Right cardiac atrium (tissue), 5 donors: ENCODE measurements at regions not wholly inside any gene's neighbourhood (a gene's known extent, or its start where the extent isn't known, plus 50 kb on each side); places are given as distances from the start of the nearest gene placed in this dataset.

Experiments used
- ATAC-seq, 2 donors: fragments of 200-7000 bp; cut with Tn5 transposase; one replicate each; pipeline versions ENCODE4 v1.8.0 to v1.9.1; 2020; ENCODE audit warnings: moderate library complexity in 2 of 2, mild to moderate bottlenecking in 1 of 2
- DNase-seq, 3 donors: peaks; one replicate each; pipeline ENCODE4 v3.0.0-alpha.2; 2020
- H3K27ac ChIP-seq: one replicate; pipeline ENCODE4 v1.5.1; 2013; ENCODE audit warnings: mild to moderate bottlenecking, low read length, control low read depth, moderate library complexity
- H3K27me3 ChIP-seq: one replicate; pipeline ENCODE4 v1.6.1; 2013; ENCODE audit not compliant: control insufficient read depth, insufficient read depth
- H3K4me1 ChIP-seq: one replicate; pipeline ENCODE4 v1.6.1; 2013; ENCODE audit warnings: low read length; ENCODE audit not compliant: control insufficient read depth, insufficient read depth
- H3K4me3 ChIP-seq: one replicate; pipeline ENCODE4 v1.5.1; 2013; ENCODE audit warnings: low read length, control low read depth
- H3K9me3 ChIP-seq: one replicate; pipeline ENCODE4 v1.6.1; 2013; ENCODE audit warnings: low read length; ENCODE audit not compliant: control insufficient read depth
- WGBS: extraction: QIAGEN DNeasy Blood & Tissue Kit; methylation state at CpG from one replicate; pipeline ENCODE4 v1.1.7; 2013; 5-methylcytosine and 5-hydroxymethylcytosine counted together
- intact Hi-C, 4 donors: fragments of 100-400 bp; cut with DNase I; formaldehyde crosslinking; loops; one replicate each; pipeline versions ENCODE4 v1.11.0 to v1.14.0; 2022 to 2023
- donor health status: healthy with polysubstance abuse.
- donor health status: DM: no; HTN: yes; CAD: no.
- donor health status: DM: no; HTN: no; CAD: no.
- donor health status: DM: no; HTN: yes; CAD: no; lungs with severe emphysema.
- donor health status: DM: yes; HTN: yes; CAD: no.

- ATAC-seq (no peak), DNase-seq (no peak)
- H3K9me3 ChIP-seq: no peaks in the 10 kb centered on the region
- no peak overlapping the region for H3K27ac ChIP-seq
- 78% methylated on average over 2 of the region's 2 CpGs for WGBS
- intact Hi-C loops: no loop called here
- H3K4me1 ChIP-seq: no peaks in the 10 kb centered on the region
- H3K4me3 ChIP-seq: no peak overlapping the region
- no peaks in the 10 kb centered on the region for H3K27me3 ChIP-seq
Observed at GRCh38 chr10:117931078-117931477, 115.7 kb downstream of the RAB11FIP2 start.

DNA sequence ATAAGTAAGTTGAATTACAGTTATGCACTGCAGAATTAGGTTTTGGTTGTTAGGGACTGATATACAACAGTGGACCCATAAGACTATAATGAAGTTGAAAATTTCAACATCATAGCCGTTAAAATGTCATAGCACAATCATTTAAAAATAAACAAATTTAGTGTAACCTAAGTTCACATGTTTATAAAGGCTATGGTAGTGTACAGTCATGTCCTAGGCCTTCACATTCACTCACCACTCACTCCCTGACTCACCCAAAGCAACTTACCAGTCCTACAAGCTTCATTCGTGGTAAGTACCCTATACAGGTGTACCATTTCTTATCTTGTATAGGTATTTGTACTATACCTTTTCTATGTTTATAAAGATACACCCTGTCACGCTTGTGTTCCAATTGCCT lies 113.7 kb downstream of the RAB11FIP2 start:
- 77% methylated on average over 3 of the region's 3 CpGs for WGBS
- no peak for DNase-seq
- Histone ChIP-seq H3K4me3 (no peak overlapping the region), H3K27ac (no peak overlapping the region), H3K27me3 (no peaks in the 10 kb centered on the region), H3K9me3 (no peaks in the 10 kb centered on the region), H3K4me1 (no peaks in the 10 kb centered on the region)
- no peak for ATAC-seq
- intact Hi-C loops: no loop called here

GRCh38 chr10:117934477-117934876 lies 112.3 kb downstream of the RAB11FIP2 start:
- DNase-seq (no peak), ATAC-seq (no peak)
- H3K4me1 ChIP-seq: no peaks in the 10 kb centered on the region
- H3K27ac ChIP-seq: no peak overlapping the region
- H3K9me3 ChIP-seq: no peaks in the 10 kb centered on the region
- H3K27me3 ChIP-seq: no peaks in the 10 kb centered on the region
- WGBS: 72% methylated on average over 3 of the region's 3 CpGs
- H3K4me3 ChIP-seq: no peak overlapping the region
- intact Hi-C loops: no loop called here

DNA sequence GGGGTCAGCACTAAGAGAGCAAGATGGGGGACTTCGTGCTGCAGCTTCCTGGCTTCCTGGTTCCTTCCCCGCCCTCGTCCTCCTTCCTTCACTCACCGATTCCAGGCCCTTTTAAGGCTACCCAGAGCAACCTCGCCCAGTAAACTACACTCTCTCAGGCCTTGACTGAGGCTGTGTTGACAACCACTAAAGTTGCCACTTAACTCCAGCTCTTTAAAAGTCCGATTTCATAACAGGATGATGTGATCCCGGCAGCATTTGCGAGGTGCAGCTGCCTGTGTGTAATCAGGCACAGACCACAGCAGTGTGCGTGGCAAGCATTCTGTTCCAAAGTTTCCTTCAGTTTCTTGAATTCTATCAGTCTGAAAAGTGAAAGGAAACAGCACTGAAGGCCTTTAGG lies 110.6 kb downstream of the RAB11FIP2 start:
- H3K27me3 ChIP-seq: no peaks in the 10 kb centered on the region
- WGBS: 53% methylated on average over 9 of the region's 9 CpGs
- no peak overlapping the region for H3K27ac ChIP-seq

GRCh38 chr10:117936566-117936965 lies 110.2 kb downstream of the RAB11FIP2 start:
- H3K27me3 ChIP-seq: no peaks in the 10 kb centered on the region
- intact Hi-C loops: no loop called here
- H3K4me1 ChIP-seq: no peaks in the 10 kb centered on the region
- ATAC-seq (no peak), DNase-seq (no peak)
- no peaks in the 10 kb centered on the region for H3K9me3 ChIP-seq
- no peak overlapping the region for H3K27ac ChIP-seq
- H3K4me3 ChIP-seq: no peak overlapping the region
- 70% methylated on average over 4 of the region's 4 CpGs for WGBS

More for the DNA sequence above, 110.6 kb downstream of the RAB11FIP2 start:
- intact Hi-C loops: no loop called here
- no peak overlapping the region for H3K4me3 ChIP-seq
- ATAC-seq (peak; percentile 76 to 92), DNase-seq (peak; percentile 28 to 71 (median 63))
- H3K9me3 ChIP-seq: no peaks in the 10 kb centered on the region
- H3K4me1 ChIP-seq: no peaks in the 10 kb centered on the region

GRCh38 chr10:117936976-117937375 lies 109.8 kb downstream of the RAB11FIP2 start:
- ATAC-seq (no peak), DNase-seq (no peak)
- H3K27ac ChIP-seq: no peak overlapping the region
- 89% methylated on average over 3 of the region's 3 CpGs for WGBS
- intact Hi-C loops: no loop called here
- no peaks in the 10 kb centered on the region for H3K4me1 ChIP-seq
- no peaks in the 10 kb centered on the region for H3K9me3 ChIP-seq
- no peaks in the 10 kb centered on the region for H3K27me3 ChIP-seq
- no peak overlapping the region for H3K4me3 ChIP-seq

- no peak for ATAC-seq
- 70% methylated on average over 4 of the region's 4 CpGs for WGBS
- intact Hi-C loops: no loop called here
Observed at GRCh38 chr10:117938104-117938503, 108.6 kb downstream of the RAB11FIP2 start.

GRCh38 chr10:117942226-117942625 lies 104.5 kb downstream of the RAB11FIP2 start:
- WGBS: 46% methylated on average over 4 of the region's 4 CpGs
- Histone ChIP-seq H3K9me3 (no peaks in the 10 kb centered on the region), H3K27me3 (no peaks in the 10 kb centered on the region), H3K27ac (no peak overlapping the region), H3K4me1 (no peaks in the 10 kb centered on the region), H3K4me3 (no peak overlapping the region)
- ATAC-seq (no peak), DNase-seq (no peak)
- intact Hi-C loops: no loop called here

More at GRCh38 chr10:117938104-117938503, 108.6 kb downstream of the RAB11FIP2 start:
- DNase-seq: no peak
- H3K9me3 ChIP-seq: no peaks in the 10 kb centered on the region
- no peak overlapping the region for H3K27ac ChIP-seq
- H3K4me3 ChIP-seq: no peak overlapping the region
- H3K4me1 ChIP-seq: no peaks in the 10 kb centered on the region
- no peaks in the 10 kb centered on the region for H3K27me3 ChIP-seq

- no peak for ATAC-seq
- no peaks in the 10 kb centered on the region for H3K27me3 ChIP-seq
- H3K4me3 ChIP-seq: no peak overlapping the region
- intact Hi-C loops: no loop called here
- no peaks in the 10 kb centered on the region for H3K4me1 ChIP-seq
- no peak for DNase-seq
- WGBS: 74% methylated on average over 2 of the region's 2 CpGs
- H3K9me3 ChIP-seq: no peaks in the 10 kb centered on the region
- no peak overlapping the region for H3K27ac ChIP-seq
Observed at GRCh38 chr10:117944676-117945447, 101.9 kb downstream of the RAB11FIP2 start.

GRCh38 chr10:117945651-117946050 lies 101.1 kb downstream of the RAB11FIP2 start:
- H3K4me1 ChIP-seq: no peaks in the 10 kb centered on the region
- intact Hi-C loops: no loop called here
- no peaks in the 10 kb centered on the region for H3K9me3 ChIP-seq
- no peak overlapping the region for H3K4me3 ChIP-seq
- no peaks in the 10 kb centered on the region for H3K27me3 ChIP-seq
- 85% methylated on average over 5 of the region's 5 CpGs for WGBS
- DNase-seq (no peak), ATAC-seq (no peak)
- H3K27ac ChIP-seq: no peak overlapping the region

DNA sequence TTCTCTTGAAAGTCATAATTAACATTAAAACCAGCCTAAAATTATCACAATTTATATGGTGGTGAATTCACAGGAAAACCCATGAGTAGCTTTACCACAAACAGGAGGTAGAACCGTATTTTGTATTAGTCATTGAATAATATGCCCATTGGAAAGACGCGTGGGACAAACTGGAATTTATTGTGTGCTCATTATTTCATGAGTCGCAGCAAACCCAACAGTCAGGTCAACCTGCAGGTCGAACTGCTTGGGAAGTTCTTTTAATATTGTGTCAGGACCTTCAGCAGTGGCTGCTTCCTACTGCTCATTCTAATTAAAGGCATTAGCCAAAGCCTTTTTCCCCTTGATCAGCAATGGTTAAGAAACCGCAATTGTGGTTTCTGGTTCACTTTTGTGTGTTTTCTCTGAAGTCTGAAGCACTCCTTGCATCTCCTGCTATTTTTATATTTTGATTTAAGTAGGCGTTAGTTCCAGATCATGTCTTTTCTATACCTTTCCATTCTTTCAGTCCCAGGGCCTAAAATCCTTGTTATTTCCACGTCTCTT lies 100.1 kb downstream of the RAB11FIP2 start:
- no peak for ATAC-seq
- DNase-seq: no peak
- intact Hi-C loops: no loop called here

More for the DNA sequence above, 100.1 kb downstream of the RAB11FIP2 start:
- no peak overlapping the region for H3K4me3 ChIP-seq
- no peaks in the 10 kb centered on the region for H3K27me3 ChIP-seq
- H3K9me3 ChIP-seq: no peaks in the 10 kb centered on the region
- H3K27ac ChIP-seq: no peak overlapping the region
- no peaks in the 10 kb centered on the region for H3K4me1 ChIP-seq
- WGBS: 83% methylated on average over 8 of the region's 8 CpGs
